HL-60 (cell line): ENCODE measurements at regions not wholly inside any gene's neighbourhood (a gene's known extent, or its start where the extent isn't known, plus 50 kb on each side); places are given as distances from the start of the nearest gene placed in this dataset.

ENCODE experiments used
- CTCF ChIP-seq: IDR thresholded peaks from one replicate; pipeline ENCODE4 v1.5.1; 2011; ENCODE audit warnings: low read length, control low read depth, inconsistent platforms; ENCODE audit not compliant: insufficient read depth
- POLR2AphosphoS5 ChIP-seq: IDR thresholded peaks from 2 replicates; pipeline ENCODE4 v1.6.1; 2012; ENCODE audit warnings: low read depth

- TF ChIP-seq CTCF (no peak), POLR2AphosphoS5 (no peak)
Measured at GRCh38 chr10:111750165-111750849, 433.3 kb downstream of the GPAM start.
